H4 (cell line): ENCODE measurements at regions not wholly inside any gene's neighbourhood (a gene's known extent, or its start where the extent isn't known, plus 50 kb on each side); places are given as distances from the start of the nearest gene placed in this dataset.

Experiments used
- DNase-seq: peaks from one replicate; pipeline ENCODE4 v3.0.0-alpha.2; 2015; ENCODE audit warnings: low spot score

- DNase-seq, result no peak
Measured at GRCh38 chr4:59727745-59728144, 1472.4 kb upstream of the ADGRL3 start.

GRCh38 chr4:59728496-59728895 is 1471.6 kb upstream of the ADGRL3 start:
- no peak for DNase-seq

GRCh38 chr4:59729321-59729720 is 1470.8 kb upstream of the ADGRL3 start:
- DNase-seq, result no peak

- DNase-seq, result no peak
Measured at GRCh38 chr4:59748433-59748832, 1451.7 kb upstream of the ADGRL3 start.

GRCh38 chr4:59759082-59759825 is 1440.9 kb upstream of the ADGRL3 start:
- DNase-seq, result no peak

GRCh38 chr4:59762344-59762743 is 1437.8 kb upstream of the ADGRL3 start:
- DNase-seq, result no peak

- DNase-seq, result no peak
Measured at GRCh38 chr4:59770601-59771264, 1429.4 kb upstream of the ADGRL3 start.

GRCh38 chr4:59772641-59773139 is 1427.4 kb upstream of the ADGRL3 start:
- DNase-seq, result no peak

GRCh38 chr4:59780271-59780670 is 1419.9 kb upstream of the ADGRL3 start:
- DNase-seq, result peak; percentile 26

GRCh38 chr4:59805176-59805575 is 1395.0 kb upstream of the ADGRL3 start:
- DNase-seq, result no peak

GRCh38 chr4:59814402-59815010 is 1385.6 kb upstream of the ADGRL3 start:
- DNase-seq, result no peak

GRCh38 chr4:59818656-59819055 is 1381.5 kb upstream of the ADGRL3 start:
- peak; percentile 68 for DNase-seq

- no peak for DNase-seq
Measured at GRCh38 chr4:59823311-59823710, 1376.8 kb upstream of the ADGRL3 start.

- no peak for DNase-seq
Measured at GRCh38 chr4:59825104-59825503, 1375.0 kb upstream of the ADGRL3 start.

- DNase-seq, result no peak
Measured at GRCh38 chr4:59831746-59832145, 1368.4 kb upstream of the ADGRL3 start.

- DNase-seq, result no peak
Measured at GRCh38 chr4:59834943-59835342, 1365.2 kb upstream of the ADGRL3 start.

GRCh38 chr4:59837751-59838150 is 1362.4 kb upstream of the ADGRL3 start:
- DNase-seq, result no peak

GRCh38 chr4:59838236-59838635 is 1361.9 kb upstream of the ADGRL3 start:
- DNase-seq, result no peak

- DNase-seq, result no peak
Measured at GRCh38 chr4:59841698-59842097, 1358.4 kb upstream of the ADGRL3 start.

GRCh38 chr4:59848457-59848856 is 1351.7 kb upstream of the ADGRL3 start:
- DNase-seq, result no peak

- DNase-seq, result no peak
Measured at GRCh38 chr4:59855630-59856352, 1344.3 kb upstream of the ADGRL3 start.

- DNase-seq, result no peak
Measured at GRCh38 chr4:59869056-59869455, 1331.1 kb upstream of the ADGRL3 start.
